Activated CD8-positive, alpha-beta T cell treated with anti-CD3 and anti-CD28 coated beads for 36 hours (primary cell): ENCODE measurements at regions not wholly inside any gene's neighbourhood (a gene's known extent, or its start where the extent isn't known, plus 50 kb on each side); places are given as distances from the start of the nearest gene placed in this dataset.
"Not testable (repeated sequence)": the region's sequence is repeated elsewhere in the genome, so short reads cannot be mapped to it uniquely, and the experiment has no call there.

ENCODE experiments used
- ATAC-seq: fragments of 200-7000 bp; cut with Tn5 transposase; one replicate; pipeline ENCODE4 v1.10.0; 2021; ENCODE audit warnings: mild to moderate bottlenecking, moderate library complexity
- CTCF ChIA-PET: fragments of 350-600 bp; sonication (Branson Sonifier 250); formaldehyde crosslinking; loops from one replicate; lab custom pipeline; 2021; ENCODE audit warnings: antibody characterized with exemption; lab: Charles Lee
- POLR2A ChIA-PET: fragments of 350-600 bp; sonication (Branson Sonifier 250); formaldehyde crosslinking; loops from one replicate; lab custom pipeline; 2021; ENCODE audit warnings: antibody characterized with exemption; lab: Charles Lee
- DNase-seq: peaks from one replicate; pipeline ENCODE4 v3.0.0-alpha.2; 2020
- H3K27ac Mint-ChIP-seq: one replicate; pipeline ENCODE4 v1.8.0; 2021; ENCODE audit warnings: mild to moderate bottlenecking, mixed read lengths
- H3K27me3 Mint-ChIP-seq: one replicate; pipeline ENCODE4 v1.8.0; 2021; ENCODE audit warnings: mixed read lengths
- H3K36me3 Mint-ChIP-seq: one replicate; pipeline ENCODE4 v1.8.0; 2021; ENCODE audit warnings: low read depth, mixed read lengths
- H3K4me1 Mint-ChIP-seq: one replicate; pipeline ENCODE4 v1.8.0; 2021; ENCODE audit warnings: low read depth, mixed read lengths
- H3K4me3 Mint-ChIP-seq: one replicate; pipeline ENCODE4 v1.8.0; 2021; ENCODE audit warnings: mild to moderate bottlenecking, moderate library complexity, mixed read lengths
- H3K9me3 Mint-ChIP-seq: one replicate; pipeline ENCODE4 v1.8.0; 2021; ENCODE audit warnings: mixed read lengths
- CTCF ChIP-seq: fragments of 200-600 bp; IDR thresholded peaks from one replicate; pipeline ENCODE4 v1.8.0; 2022; ENCODE audit warnings: antibody characterized with exemption, mild to moderate bottlenecking
- intact Hi-C: fragments of 100-400 bp; cut with micrococcal nuclease; formaldehyde crosslinking; loops from one replicate; pipeline ENCODE4 v1.10.0; 2022

GRCh38 chr21:8998946-8999681 is 1522.3 kb upstream of the TPTE start:
- Mint-ChIP-seq H3K4me1 (no peaks in the 10 kb centered on the region), H3K36me3 (no peaks in the 10 kb centered on the region), H3K27ac (no peak overlapping the region), H3K9me3 (peaks cover 20% of the 10 kb centered on the region), H3K4me3 (no peak overlapping the region), H3K27me3 (peaks cover 4% of the 10 kb centered on the region)
- ChIA-PET POLR2A (no interaction called here), CTCF (no interaction called here)
- ATAC-seq (no peak), DNase-seq (no peak)
- no peak for TF ChIP-seq CTCF
- intact Hi-C loops: no loop called here

DNA sequence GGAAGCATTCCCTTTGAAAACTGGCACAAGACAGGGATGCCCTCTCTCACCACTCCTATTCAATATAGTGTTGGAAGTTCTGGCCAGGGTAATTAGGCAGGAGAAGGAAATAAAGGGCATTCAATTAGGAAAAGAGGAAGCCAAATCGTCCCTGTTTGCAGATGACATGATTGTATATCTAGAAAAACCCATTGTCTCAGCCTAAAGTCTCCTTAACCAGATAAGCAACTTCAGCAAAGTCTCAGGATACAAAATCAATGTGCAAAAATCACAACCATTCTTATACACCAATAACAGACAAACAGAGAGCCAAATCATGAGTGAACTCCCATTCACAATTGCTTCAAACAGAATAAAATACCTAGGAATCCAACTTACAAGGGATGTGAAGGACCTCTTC is 1521.3 kb upstream of the TPTE start:
- not testable (repeated sequence) for H3K27me3 Mint-ChIP-seq
- peaks cover 24% of the 10 kb centered on the region for H3K9me3 Mint-ChIP-seq

GRCh38 chr21:9000671-9001070 is 1520.7 kb upstream of the TPTE start:
- CTCF ChIA-PET, H3K4me1 Mint-ChIP-seq, H3K4me3 Mint-ChIP-seq, H3K36me3 Mint-ChIP-seq, POLR2A ChIA-PET, H3K27me3 Mint-ChIP-seq, H3K27ac Mint-ChIP-seq, DNase-seq, intact Hi-C loops, ATAC-seq: not testable (repeated sequence)
- peaks cover 24% of the 10 kb centered on the region for H3K9me3 Mint-ChIP-seq

More for the DNA sequence above, 1521.3 kb upstream of the TPTE start:
- H3K36me3 Mint-ChIP-seq, DNase-seq, H3K4me3 Mint-ChIP-seq, intact Hi-C loops, H3K4me1 Mint-ChIP-seq, H3K27ac Mint-ChIP-seq, POLR2A ChIA-PET, ATAC-seq, CTCF ChIA-PET: not testable (repeated sequence)

DNA sequence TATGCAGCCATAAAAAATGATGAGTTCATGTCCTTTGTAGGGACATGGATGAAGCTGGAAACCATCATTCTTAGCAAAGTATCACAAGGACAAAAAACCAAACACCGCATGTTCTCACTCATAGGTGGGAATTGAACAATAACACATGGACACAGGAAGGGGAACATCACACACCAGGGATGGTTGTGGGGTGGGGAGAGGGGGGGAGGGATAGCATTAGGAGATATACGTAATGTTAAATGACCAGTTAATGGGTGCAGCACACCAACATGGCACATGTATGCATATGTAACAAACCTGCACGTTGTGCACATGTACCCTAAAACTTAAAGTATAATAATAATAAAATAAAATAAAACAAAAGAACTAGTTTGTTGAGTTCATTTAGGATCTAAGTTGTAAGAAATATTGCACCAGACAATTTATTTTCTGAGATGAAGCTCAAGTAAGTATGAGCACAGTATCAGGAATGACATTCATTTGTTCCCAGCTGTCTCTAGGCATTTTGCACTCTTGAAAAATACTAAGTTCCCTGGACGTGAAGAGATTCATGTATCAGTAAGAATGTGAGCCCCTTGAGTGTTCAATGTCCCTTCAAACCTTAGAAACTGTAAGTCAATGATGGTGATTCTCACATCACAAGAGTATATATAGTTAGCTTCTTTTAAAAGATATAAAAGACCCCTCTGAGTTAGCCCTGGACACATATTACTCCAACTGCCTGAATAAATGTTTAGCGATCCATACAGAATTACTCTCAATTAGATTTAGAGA is 1519.3 kb upstream of the TPTE start:
- POLR2A ChIA-PET, DNase-seq, H3K27me3 Mint-ChIP-seq, H3K27ac Mint-ChIP-seq, H3K4me3 Mint-ChIP-seq, ATAC-seq, intact Hi-C loops, H3K36me3 Mint-ChIP-seq, CTCF ChIA-PET, H3K4me1 Mint-ChIP-seq: not testable (repeated sequence)
- H3K9me3 Mint-ChIP-seq: peaks cover 22% of the 10 kb centered on the region

GRCh38 chr21:9003909-9004814 is 1517.2 kb upstream of the TPTE start:
- H3K4me1 Mint-ChIP-seq, H3K4me3 Mint-ChIP-seq, intact Hi-C loops, H3K27ac Mint-ChIP-seq, ATAC-seq, H3K36me3 Mint-ChIP-seq, DNase-seq, CTCF ChIA-PET: not testable (repeated sequence)
- POLR2A ChIA-PET: interaction anchor here (0.8 kb wide), 1 partner anchor 9 kb away, joined by 3 read pairs; no protein-coding TSS in a partner anchor
- Mint-ChIP-seq H3K27me3 (peaks cover 13% of the 10 kb centered on the region), H3K9me3 (peaks cover 23% of the 10 kb centered on the region)

GRCh38 chr21:9004815-9005518 is 1516.4 kb upstream of the TPTE start:
- H3K27ac Mint-ChIP-seq, intact Hi-C loops, H3K4me3 Mint-ChIP-seq, H3K4me1 Mint-ChIP-seq, H3K36me3 Mint-ChIP-seq, DNase-seq, ATAC-seq, CTCF ChIA-PET: not testable (repeated sequence)
- peaks cover 24% of the 10 kb centered on the region for H3K9me3 Mint-ChIP-seq
- peaks cover 15% of the 10 kb centered on the region for H3K27me3 Mint-ChIP-seq
- POLR2A ChIA-PET: interaction anchor here (0.8 kb wide), 1 partner anchor 8 kb away, joined by 3 read pairs; no protein-coding TSS in a partner anchor

DNA sequence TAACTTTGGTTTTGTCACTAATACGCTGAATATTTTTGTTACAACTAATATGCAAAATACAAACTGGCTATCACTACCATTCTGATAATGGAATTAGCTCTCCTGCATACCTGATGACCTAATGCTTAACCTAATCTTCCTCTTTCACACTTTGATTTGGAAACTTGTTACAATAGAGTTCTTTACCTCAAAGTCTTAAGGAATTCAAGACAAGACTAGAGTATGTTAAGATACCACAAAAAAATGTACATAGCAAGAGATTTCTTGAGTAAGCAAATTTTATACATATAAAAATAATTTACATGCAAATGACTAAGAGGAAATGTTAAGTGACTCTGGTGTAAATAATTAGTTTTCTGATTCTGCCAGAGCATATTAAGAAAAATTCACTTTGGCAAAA is 1515.7 kb upstream of the TPTE start:
- POLR2A ChIA-PET, CTCF ChIA-PET: not testable (repeated sequence)
- H3K27me3 Mint-ChIP-seq: peaks cover 15% of the 10 kb centered on the region

GRCh38 chr21:9006111-9006510 is 1515.3 kb upstream of the TPTE start:
- CTCF ChIA-PET, intact Hi-C loops, H3K36me3 Mint-ChIP-seq, POLR2A ChIA-PET, DNase-seq, ATAC-seq, H3K4me3 Mint-ChIP-seq, H3K27ac Mint-ChIP-seq, H3K4me1 Mint-ChIP-seq: not testable (repeated sequence)
- H3K27me3 Mint-ChIP-seq: peaks cover 16% of the 10 kb centered on the region
- peaks cover 19% of the 10 kb centered on the region for H3K9me3 Mint-ChIP-seq

More for the DNA sequence above, 1515.7 kb upstream of the TPTE start:
- H3K4me1 Mint-ChIP-seq, intact Hi-C loops, DNase-seq, H3K4me3 Mint-ChIP-seq, ATAC-seq, H3K27ac Mint-ChIP-seq, H3K36me3 Mint-ChIP-seq: not testable (repeated sequence)
- peaks cover 20% of the 10 kb centered on the region for H3K9me3 Mint-ChIP-seq

GRCh38 chr21:9006553-9007323 is 1514.6 kb upstream of the TPTE start:
- H3K27ac Mint-ChIP-seq, H3K36me3 Mint-ChIP-seq, POLR2A ChIA-PET, CTCF ChIA-PET, H3K4me1 Mint-ChIP-seq, DNase-seq, H3K4me3 Mint-ChIP-seq, intact Hi-C loops, ATAC-seq: not testable (repeated sequence)
- H3K9me3 Mint-ChIP-seq: peaks cover 17% of the 10 kb centered on the region
- H3K27me3 Mint-ChIP-seq: peaks cover 16% of the 10 kb centered on the region
